Left ventricle myocardium inferior (tissue), 1 donor: ENCODE measurements at regions not wholly inside any gene's neighbourhood (a gene's known extent, or its start where the extent isn't known, plus 50 kb on each side); places are given as distances from the start of the nearest gene placed in this dataset.

Source experiments
- DNase-seq: peaks from one replicate; pipeline ENCODE4 v3.0.0-alpha.2; 2020
- H3K27ac ChIP-seq: fragments of 200-600 bp; replicated peaks from 2 replicates; pipeline ENCODE4 v1.8.0; 2021
- H3K27me3 ChIP-seq: fragments of 200-600 bp; 2 replicates; pipeline ENCODE4 v1.8.0; 2021; ENCODE audit warnings: low read depth
- H3K36me3 ChIP-seq: fragments of 200-600 bp; 2 replicates; pipeline ENCODE4 v1.8.0; 2021
- H3K4me1 ChIP-seq: fragments of 200-600 bp; 2 replicates; pipeline ENCODE4 v1.8.0; 2021
- H3K4me3 ChIP-seq: fragments of 200-600 bp; 2 replicates; pipeline ENCODE4 v1.8.0; 2021; ENCODE audit warnings: mild to moderate bottlenecking, moderate library complexity
- H3K9me3 ChIP-seq: fragments of 200-600 bp; replicated peaks from 2 replicates; pipeline ENCODE4 v1.8.0; 2021
- intact Hi-C: fragments of 100-400 bp; cut with micrococcal nuclease; formaldehyde crosslinking; loops from one replicate; pipeline ENCODE4 v1.11.0; 2022
- TF ChIP-seq, protein P1 (sequence below): fragments of 200-600 bp; IDR thresholded peaks from 2 replicates; pipeline ENCODE4 v1.8.0; 2021; ENCODE audit warnings: antibody characterized with exemption, mild to moderate bottlenecking, borderline replicate concordance
- donor health status: DM: no; HTN: yes; CAD: no; lungs with severe emphysema.

DNA sequence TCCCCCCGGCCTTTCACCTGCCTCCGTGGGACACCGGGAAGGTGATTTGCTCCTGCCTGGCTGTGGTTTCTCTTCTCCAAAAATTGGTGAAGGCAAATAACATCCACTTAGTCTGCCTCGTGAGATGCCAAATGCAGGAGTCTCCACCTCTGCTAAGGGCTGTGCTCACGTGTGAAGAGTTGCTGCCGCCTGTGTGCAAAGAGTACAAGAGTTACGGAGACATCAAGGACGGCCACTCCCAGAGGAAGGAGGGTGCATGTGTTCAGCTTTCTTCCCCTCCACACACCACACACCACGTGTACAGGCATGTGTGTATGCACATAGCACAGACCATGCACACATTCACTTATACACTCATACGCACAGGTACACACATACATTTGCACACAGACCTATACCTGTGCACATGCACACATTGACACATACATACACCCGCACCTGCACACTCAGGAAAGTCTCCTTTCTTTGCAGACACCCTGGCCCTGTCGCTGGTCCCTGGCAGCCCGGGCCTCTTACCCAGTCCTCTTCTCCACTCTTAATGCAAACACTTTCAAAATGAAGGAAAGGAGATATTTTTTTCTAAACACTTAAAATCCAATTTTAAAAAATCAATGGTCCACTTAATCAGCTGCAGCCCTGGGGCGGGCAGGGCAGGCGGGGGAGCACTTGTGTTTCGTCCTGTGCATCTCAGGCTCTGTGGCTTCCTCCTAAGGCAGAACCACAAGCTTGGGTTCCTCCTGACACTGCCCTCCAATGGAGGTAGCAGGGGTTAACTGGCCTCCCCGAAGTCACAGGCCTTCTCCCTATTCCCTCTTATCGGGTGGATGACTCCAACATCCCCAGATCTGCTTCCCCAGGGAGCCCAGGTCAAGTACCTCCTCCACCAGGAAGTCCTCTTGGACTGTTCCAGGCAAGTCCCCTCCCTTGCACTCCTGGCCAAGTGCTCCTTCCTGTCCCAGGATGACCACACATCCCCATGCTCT, 103.0 kb downstream of the CPZ start:
- Histone ChIP-seq H3K36me3 (no peaks in the 10 kb centered on the region), H3K9me3 (peaks cover 12% of the 10 kb centered on the region), H3K27ac (no peak overlapping the region), H3K4me3 (no peak overlapping the region), H3K27me3 (peaks cover 80% of the 10 kb centered on the region), H3K4me1 (no peaks in the 10 kb centered on the region)
- intact Hi-C loops = no loop called here
- TF ChIP-seq, protein P1, sequence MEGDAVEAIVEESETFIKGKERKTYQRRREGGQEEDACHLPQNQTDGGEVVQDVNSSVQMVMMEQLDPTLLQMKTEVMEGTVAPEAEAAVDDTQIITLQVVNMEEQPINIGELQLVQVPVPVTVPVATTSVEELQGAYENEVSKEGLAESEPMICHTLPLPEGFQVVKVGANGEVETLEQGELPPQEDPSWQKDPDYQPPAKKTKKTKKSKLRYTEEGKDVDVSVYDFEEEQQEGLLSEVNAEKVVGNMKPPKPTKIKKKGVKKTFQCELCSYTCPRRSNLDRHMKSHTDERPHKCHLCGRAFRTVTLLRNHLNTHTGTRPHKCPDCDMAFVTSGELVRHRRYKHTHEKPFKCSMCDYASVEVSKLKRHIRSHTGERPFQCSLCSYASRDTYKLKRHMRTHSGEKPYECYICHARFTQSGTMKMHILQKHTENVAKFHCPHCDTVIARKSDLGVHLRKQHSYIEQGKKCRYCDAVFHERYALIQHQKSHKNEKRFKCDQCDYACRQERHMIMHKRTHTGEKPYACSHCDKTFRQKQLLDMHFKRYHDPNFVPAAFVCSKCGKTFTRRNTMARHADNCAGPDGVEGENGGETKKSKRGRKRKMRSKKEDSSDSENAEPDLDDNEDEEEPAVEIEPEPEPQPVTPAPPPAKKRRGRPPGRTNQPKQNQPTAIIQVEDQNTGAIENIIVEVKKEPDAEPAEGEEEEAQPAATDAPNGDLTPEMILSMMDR = no peak
- no peak for DNase-seq

DNA sequence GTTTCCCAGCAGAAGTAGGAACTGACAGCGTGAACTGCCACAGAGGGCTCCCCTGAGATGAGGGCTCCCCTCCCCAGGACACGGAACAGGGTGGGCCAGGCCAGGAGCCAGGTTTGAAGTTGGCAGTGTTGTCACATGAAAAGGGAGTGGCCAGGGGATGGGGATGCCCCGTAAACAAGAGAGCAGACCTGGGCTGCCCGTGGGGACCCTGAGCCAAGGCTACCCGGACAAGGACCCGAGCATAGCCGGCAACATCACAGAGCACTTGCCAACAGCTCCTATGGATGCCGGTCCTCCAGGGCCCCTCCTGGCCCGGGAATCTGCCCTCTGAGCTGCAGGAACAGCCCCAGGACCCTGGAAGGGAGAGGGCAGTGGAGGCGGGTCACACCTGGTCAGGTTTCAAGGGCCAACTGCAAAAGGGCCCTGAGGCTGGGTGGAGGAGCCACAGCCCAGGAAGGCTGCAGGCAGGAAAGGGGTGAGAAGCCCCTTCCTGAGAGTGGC, 102.1 kb downstream of the CPZ start:
- no peaks in the 10 kb centered on the region for H3K36me3 ChIP-seq
- intact Hi-C loops = no loop called here
- no peak overlapping the region for H3K4me3 ChIP-seq
- H3K27ac ChIP-seq = no peak overlapping the region
- DNase-seq = no peak
- TF ChIP-seq, protein P1 = no peak
- peaks cover 12% of the 10 kb centered on the region for H3K9me3 ChIP-seq
- H3K4me1 ChIP-seq = no peaks in the 10 kb centered on the region
- H3K27me3 ChIP-seq = peaks cover 80% of the 10 kb centered on the region

DNA sequence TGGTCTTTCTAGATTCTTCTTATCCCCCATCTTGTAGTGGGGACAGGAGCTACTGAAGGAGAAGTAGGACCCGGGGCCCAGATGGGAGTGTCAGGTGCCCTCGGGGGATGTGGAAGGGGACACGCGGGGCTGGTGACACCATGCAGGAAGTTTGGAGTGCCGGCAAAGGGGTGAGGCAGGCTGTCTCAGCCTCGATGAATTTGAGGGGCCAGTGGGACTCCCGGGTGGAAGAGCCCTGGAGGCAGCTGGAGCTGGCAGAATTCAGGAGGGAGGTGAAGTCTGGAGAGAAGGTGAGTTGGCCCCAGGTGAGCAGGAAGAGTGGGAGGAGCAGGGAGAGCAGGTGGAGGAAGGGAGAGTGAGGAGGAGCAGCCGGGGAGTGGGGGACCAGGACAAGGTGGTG, 101.7 kb downstream of the CPZ start:
- H3K4me3 ChIP-seq = no peak overlapping the region
- TF ChIP-seq, protein P1 = no peak
- H3K27ac ChIP-seq = no peak overlapping the region
- H3K27me3 ChIP-seq = peaks cover 80% of the 10 kb centered on the region
- H3K4me1 ChIP-seq = no peaks in the 10 kb centered on the region
- no peaks in the 10 kb centered on the region for H3K36me3 ChIP-seq
- H3K9me3 ChIP-seq = peaks cover 12% of the 10 kb centered on the region
- intact Hi-C loops = no loop called here
- DNase-seq = no peak

DNA sequence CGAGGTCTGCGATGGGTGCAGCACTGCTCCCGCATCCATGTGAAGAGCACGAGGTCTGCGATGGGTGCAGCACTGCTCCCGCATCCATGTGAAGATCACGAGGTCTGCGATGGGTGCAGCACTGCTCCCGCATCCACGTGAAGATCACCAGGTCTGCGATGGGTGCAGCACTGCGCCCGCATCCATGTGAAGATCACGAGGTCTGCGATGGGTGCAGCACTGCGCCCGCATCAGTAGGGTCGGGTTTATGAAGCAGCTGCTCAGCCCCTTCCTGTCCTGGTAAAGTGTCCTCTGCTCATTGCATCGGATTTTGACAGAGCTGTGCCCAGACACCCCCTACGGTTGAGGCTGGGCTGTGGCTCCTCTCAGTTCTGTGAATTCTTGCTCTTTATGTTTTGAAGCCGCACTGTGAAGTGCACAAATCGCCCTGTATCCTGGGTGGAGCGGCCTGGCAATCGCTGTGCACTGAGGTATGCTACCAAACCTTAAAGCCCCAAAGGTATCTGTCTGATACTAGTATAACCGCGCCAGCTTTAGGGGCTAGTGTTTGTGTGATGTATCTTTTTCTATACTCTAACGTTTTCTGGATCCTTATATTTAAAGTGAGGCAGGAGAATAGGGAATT, 98.7 kb downstream of the CPZ start:
- Histone ChIP-seq H3K4me1 (no peaks in the 10 kb centered on the region), H3K9me3 (no peaks in the 10 kb centered on the region), H3K27me3 (peaks cover 75% of the 10 kb centered on the region), H3K36me3 (no peaks in the 10 kb centered on the region), H3K4me3 (no peak overlapping the region), H3K27ac (no peak overlapping the region)
- intact Hi-C loops = no loop called here
- TF ChIP-seq, protein P1 = no peak
- no peak for DNase-seq

DNA sequence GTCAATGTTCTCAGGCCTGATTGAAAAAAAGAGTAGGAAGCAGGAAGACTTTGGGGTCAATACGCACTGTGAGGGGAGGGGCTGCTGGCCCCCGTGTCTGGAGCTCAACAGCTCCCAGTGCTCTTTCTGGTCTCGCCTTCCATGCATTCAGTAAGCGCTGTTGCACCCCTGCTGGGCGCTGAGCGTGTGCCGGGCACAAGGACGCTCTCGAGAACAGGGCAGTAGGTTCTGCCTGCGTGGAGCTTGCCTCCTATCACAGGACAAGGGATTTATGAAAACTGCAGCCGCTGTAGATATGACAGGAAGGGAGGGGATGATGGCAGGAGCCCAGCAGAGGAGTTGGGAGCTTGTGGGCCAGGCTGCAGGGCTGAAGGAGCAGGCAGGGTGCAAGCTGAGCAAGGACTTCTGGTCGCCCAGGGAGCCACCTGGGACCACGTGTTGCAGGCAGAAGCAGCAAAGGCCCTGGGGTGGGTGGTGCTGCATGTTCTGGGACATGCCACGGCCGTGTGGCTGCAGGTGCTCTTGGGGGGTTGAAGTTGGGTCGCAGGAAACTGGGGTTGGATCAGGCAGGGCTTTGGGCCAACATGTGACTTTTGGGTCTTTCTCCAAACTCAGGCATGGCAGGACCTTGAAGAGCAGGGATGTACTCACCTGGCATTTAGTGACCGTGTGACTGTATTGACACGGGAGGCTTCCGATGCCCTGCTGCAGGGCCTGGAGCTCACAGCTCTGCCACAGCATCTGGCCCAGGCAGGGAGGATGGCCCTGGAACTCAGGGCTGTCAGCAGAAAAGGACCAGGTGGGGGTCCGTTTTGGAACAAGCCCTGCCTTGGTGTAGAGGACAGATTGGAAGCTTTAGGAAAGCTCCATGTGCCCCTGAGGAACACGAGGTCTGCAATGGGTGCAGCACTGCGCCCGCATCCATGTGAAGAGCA, 97.9 kb downstream of the CPZ start:
- intact Hi-C loops = no loop called here
- Histone ChIP-seq H3K27me3 (peaks cover 75% of the 10 kb centered on the region), H3K4me3 (no peak overlapping the region), H3K36me3 (no peaks in the 10 kb centered on the region), H3K9me3 (no peaks in the 10 kb centered on the region), H3K4me1 (no peaks in the 10 kb centered on the region), H3K27ac (no peak overlapping the region)
- no peak for DNase-seq
- TF ChIP-seq, protein P1 = no peak
